IPS-NIHi7 (cell line): ENCODE measurements at regions not wholly inside any gene's neighbourhood (a gene's known extent, or its start where the extent isn't known, plus 50 kb on each side); places are given as distances from the start of the nearest gene placed in this dataset.

ENCODE experiments used
- DNase-seq: peaks from one replicate; pipeline ENCODE4 v3.0.0; 2012; ENCODE audit warnings: mixed read lengths; ENCODE audit errors: extremely low spot score

- no peak for DNase-seq
Observed at GRCh38 chr5:89133129-89133528, 250.1 kb upstream of the MEF2C start.

GRCh38 chr5:89130851-89131250 is 247.9 kb upstream of the MEF2C start:
- DNase-seq, result no peak

- DNase-seq, result no peak
Observed at GRCh38 chr5:89129941-89130340, 247.0 kb upstream of the MEF2C start.

- DNase-seq, result peak; percentile 12
Observed at GRCh38 chr5:89128906-89129625, 246.1 kb upstream of the MEF2C start.

- peak; percentile 17 for DNase-seq
Observed at GRCh38 chr5:89128092-89128491, 245.1 kb upstream of the MEF2C start.

- no peak for DNase-seq
Observed at GRCh38 chr5:89127191-89127590, 244.2 kb upstream of the MEF2C start.

- no peak for DNase-seq
Observed at GRCh38 chr5:89125372-89125771, 242.4 kb upstream of the MEF2C start.

GRCh38 chr5:89123581-89123980 is 240.6 kb upstream of the MEF2C start:
- no peak for DNase-seq

GRCh38 chr5:89120719-89121118 is 237.7 kb upstream of the MEF2C start:
- DNase-seq, result no peak

- no peak for DNase-seq
Observed at GRCh38 chr5:89117124-89117644, 234.2 kb upstream of the MEF2C start.

GRCh38 chr5:89110916-89111646 is 228.1 kb upstream of the MEF2C start:
- DNase-seq, result no peak

- DNase-seq, result no peak
Observed at GRCh38 chr5:89106480-89106879, 223.5 kb upstream of the MEF2C start.

- DNase-seq, result no peak
Observed at GRCh38 chr5:89105836-89106235, 222.9 kb upstream of the MEF2C start.

GRCh38 chr5:89105171-89105695 is 222.2 kb upstream of the MEF2C start:
- no peak for DNase-seq

- DNase-seq, result no peak
Observed at GRCh38 chr5:89098199-89098756, 215.3 kb upstream of the MEF2C start.

- no peak for DNase-seq
Observed at GRCh38 chr5:89097103-89097502, 214.1 kb upstream of the MEF2C start.

- DNase-seq, result no peak
Observed at GRCh38 chr5:89095341-89095740, 212.4 kb upstream of the MEF2C start.

- no peak for DNase-seq
Observed at GRCh38 chr5:89090037-89090436, 207.1 kb upstream of the MEF2C start.

GRCh38 chr5:89087551-89088318 is 204.8 kb upstream of the MEF2C start:
- DNase-seq, result no peak

- no peak for DNase-seq
Observed at GRCh38 chr5:89087128-89087527, 204.1 kb upstream of the MEF2C start.

GRCh38 chr5:89086390-89087086 is 203.6 kb upstream of the MEF2C start:
- DNase-seq, result no peak
